GM18951 (cell line): ENCODE measurements at regions not wholly inside any gene's neighbourhood (a gene's known extent, or its start where the extent isn't known, plus 50 kb on each side); places are given as distances from the start of the nearest gene placed in this dataset.
"Not testable (repeated sequence)": the region's sequence is repeated elsewhere in the genome, so short reads cannot be mapped to it uniquely, and the experiment has no call there.

ENCODE experiments used
- POLR2A ChIP-seq: IDR thresholded peaks from 4 replicates; pipeline ENCODE4 v1.6.1; 2011; ENCODE audit warnings: mild to moderate bottlenecking; ENCODE audit not compliant: insufficient read length, insufficient read depth; ENCODE audit errors: extremely low read depth
- in situ Hi-C: fragments of 300-500 bp; cut with MboI; formaldehyde crosslinking; loops from one replicate; pipeline ENCODE4 v1.12.0; 2022; ENCODE audit warnings: low sequenced_read_pairs, mixed read lengths, inconsistent platforms; ENCODE audit not compliant: unreplicated experiment

DNA sequence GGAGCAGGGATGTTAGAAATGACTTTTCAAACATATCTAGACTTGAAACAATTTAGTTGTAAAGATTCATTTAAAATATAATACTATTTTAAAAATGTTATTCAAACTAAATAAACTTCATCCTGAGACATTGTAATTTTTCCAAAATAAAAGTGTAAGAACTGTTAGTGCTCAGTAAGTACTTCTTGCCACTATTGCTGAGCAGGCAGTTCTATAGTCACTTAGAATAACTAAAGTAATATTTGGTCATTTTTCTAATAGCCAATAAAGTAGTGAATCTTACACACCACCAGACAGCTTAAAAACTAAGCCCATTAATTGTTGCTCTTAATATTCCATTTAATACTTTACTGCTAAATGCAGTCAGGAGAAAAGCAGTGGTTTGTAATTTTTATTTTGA is 1120.0 kb upstream of the CDH10 start:
- in situ Hi-C loops, result no loop called here
- no peak for TF ChIP-seq POLR2A

DNA sequence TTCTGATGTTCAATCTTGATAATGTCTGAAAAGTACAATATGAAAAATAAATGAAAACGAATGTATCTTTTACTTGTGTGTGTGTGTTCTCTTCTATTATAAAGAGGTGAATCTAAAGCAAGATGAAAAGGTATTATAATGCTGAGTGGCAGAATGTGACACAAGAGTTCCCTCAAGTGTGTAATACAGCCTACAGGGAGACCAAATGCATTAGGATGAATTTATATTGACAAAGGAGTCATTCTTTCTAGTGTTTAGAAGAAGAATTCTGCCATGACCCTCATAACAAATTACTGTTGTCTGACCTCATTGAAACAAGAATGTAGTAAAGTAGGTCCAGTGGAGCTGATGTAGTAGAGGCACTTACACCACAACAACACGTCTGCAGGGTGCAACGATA is 1119.0 kb upstream of the CDH10 start:
- TF ChIP-seq POLR2A, result no peak
- in situ Hi-C loops, result no loop called here

DNA sequence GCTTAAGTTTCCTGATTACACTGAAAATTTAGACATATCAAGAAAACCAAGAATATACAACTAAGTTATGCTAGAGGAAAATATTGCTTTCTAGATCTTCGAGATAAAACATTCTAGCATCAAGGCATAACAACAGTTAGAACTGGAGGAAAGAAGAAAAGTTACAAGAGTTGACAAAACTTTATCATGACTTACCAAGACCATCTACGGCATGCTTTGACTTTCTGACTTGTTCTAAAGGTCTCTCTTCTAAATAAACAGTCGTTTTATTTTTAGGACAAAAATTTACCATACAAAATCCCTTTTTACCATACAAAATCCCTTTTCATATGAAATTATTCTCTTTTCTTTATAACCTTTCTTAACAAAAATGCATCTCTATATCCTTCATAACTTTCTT is 1110.1 kb upstream of the CDH10 start:
- TF ChIP-seq POLR2A, result no peak
- in situ Hi-C loops, result no loop called here

DNA sequence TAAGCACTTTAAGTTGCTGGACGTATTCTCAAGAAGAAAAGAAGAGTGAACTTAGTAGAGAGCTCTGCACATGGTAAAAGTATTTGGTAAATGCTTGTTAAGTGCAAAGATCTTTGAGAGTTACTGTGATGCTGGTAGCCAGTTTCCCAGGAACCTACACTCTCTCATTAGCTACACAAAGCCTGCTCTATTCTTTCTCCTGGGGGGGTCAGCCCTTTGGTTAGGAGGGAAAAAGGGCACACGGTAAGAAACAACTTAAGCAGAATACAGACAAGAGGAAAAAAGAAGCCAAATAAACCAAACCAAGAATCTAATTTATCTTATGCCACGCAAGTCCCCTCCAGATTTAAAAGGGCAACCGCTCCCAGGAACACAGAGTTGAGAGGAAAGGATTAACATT is 1100.1 kb upstream of the CDH10 start:
- in situ Hi-C loops, result no loop called here
- TF ChIP-seq POLR2A, result no peak

DNA sequence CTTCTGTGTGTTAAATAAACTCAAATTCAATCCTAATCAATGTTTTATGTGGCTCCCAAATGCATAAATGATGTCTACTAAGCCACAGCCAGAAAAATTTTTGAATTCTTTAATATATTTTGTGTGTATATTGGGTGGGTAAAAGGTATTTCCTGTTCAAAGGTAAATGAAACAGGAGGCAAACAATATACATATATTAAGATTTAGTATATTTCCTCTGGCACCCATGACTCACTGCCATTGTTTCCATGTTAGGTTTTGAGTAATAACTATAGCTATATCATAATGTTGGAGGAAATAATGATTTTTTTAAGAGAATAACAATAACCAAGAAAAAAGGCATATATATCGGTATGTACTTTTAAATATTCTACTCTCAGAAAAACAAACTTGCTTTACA is 1071.9 kb upstream of the CDH10 start:
- no peak for TF ChIP-seq POLR2A
- in situ Hi-C loops, result no loop called here

DNA sequence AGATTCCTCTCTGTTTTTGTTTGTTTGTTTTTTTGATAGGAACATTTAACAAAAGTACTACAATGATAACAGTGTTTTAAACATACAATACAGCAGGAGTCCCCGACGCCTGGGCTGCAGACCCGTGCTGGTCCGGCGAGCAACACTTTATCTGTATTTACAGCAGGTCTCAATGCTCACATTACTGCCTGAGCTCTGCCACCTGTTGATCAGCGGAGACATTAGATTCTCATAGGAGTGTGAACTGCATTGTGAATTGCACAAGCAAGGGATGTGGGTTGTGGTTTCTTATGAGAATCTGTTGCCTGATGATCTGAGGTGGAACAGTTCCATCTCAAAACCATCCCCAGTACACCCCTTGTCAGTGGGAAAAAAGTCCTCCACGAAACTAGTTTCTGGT is 1068.5 kb upstream of the CDH10 start:
- no peak for TF ChIP-seq POLR2A
- in situ Hi-C loops, result no loop called here

DNA sequence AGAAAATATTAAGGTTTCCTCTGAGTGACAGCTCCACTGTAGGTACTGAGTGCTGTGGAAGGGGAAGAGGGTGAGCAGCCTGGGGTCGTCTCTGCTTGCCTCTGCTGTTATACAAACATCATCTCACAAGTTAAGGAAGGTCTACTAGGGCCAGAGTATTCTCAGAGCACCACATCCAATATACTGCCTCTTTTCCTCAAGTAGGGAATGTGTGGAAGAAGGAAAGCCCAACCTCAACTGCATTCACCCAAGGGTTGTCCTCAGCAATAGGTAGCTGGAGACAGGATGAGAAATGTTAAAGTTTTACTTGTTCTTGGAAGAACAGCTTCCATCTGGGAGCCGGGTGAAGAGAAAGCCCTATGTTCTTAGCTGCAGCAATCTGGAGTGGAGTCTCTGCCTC is 1062.3 kb upstream of the CDH10 start:
- in situ Hi-C loops, result no loop called here
- TF ChIP-seq POLR2A, result no peak

DNA sequence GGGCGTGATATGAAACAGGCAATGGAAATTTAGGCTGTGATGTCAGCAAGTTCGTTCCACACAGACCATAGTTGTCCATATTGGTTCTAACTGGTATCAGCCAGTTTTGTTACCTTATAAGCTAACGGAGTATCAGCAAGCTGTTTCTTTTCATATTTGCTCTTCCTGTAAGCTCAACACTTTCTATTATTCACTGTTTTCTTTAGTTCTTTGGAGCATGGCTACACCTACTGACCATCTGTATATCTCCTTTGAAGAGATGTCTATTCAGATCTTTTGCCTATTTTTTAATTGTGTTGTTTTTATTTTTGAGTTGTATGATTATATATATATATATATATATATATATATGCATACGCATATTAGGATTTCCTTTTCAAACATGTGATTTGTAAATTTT is 1057.2 kb upstream of the CDH10 start:
- TF ChIP-seq POLR2A, result no peak
- in situ Hi-C loops, result no loop called here

DNA sequence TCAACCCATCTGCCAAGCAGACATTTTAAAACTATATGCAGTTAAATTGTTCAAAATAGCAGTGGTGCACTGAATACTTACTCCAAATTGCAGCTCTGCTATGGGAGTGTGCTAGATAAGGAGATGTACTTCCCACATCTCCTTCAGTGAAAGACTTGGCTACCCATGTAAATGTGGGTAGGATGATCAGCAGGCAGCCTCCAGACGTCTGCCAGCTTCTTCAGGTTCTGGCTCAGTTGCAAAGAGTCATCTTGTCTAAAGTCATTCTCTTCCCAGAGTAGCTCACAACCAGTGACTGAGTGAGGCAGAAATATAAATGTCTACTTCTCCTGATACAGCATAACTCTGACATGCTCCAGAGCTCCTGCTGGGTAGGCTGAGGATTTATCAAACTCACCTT is 1050.0 kb upstream of the CDH10 start:
- in situ Hi-C loops, result no loop called here
- no peak for TF ChIP-seq POLR2A

DNA sequence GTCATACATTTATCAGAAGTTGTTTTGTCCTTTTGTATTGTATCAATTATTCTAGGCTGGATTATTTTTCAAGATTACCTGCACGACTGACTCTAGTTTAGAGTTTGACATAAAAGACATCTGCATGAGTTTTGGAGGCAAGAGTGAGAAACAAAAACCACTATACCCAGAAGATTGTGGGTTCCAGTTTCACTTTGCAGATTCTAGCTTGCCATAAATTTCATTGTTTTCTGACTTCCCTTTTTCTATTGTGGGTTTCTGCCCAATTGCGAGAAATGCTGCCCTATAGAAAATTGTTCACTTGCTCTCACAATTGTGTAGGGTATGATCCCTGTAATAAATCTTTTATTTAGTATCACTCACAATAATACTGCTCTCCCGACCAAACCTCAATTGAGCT is 1043.4 kb upstream of the CDH10 start:
- in situ Hi-C loops, result no loop called here
- TF ChIP-seq POLR2A, result no peak

DNA sequence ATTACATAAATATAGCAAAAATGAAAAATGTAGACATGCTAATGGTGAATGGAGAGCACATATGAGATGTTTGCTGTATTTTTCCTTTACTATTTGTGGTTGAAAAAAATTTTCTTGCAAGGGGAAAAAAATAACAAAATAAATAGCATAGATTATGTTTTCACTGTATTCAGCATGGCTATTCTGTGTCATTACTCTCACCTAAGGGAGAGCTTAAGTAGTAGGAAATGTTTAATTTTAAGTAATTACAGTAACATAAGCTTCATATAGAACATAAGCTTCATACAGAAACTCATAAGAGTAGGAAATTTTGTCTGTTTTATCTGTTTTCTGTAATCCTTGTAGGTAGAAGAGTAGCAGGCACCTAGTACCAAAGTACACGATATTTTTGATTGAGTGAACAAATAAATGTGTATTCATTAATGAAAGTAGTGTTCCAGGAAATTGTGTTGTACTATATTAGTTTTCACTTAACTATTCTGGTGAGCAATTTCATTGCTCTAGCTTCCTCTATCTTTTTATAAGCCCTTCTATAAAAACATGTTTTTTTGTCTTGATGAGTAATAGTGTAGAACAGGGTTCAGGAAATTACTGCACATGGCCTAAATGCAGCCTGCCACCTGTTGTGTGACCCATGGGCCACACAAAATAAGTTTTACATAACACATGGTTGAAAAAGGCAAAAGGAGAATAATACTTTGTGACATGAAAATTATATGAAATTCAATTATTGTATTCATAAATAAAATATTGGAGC is 1025.0 kb upstream of the CDH10 start:
- in situ Hi-C loops, result no loop called here
- no peak for TF ChIP-seq POLR2A

DNA sequence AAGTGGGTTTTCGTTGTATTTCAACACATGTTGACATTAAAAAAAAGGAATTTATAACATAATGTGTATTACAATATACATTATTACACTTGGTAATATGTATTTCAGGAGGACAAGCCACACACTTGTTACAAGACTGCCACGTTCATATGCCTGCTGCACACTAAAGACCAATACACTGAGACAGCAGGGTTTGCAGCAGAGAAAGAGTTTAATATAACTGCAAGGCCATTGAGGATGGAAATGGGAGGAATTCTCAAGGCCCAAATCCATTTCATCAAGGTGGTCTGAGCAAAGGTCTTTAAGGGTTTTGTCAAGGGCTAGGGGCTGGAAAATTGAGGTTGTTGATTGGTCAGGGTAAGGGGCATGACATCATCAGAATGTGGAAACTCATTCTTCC is 1017.8 kb upstream of the CDH10 start:
- in situ Hi-C loops, result no loop called here

DNA sequence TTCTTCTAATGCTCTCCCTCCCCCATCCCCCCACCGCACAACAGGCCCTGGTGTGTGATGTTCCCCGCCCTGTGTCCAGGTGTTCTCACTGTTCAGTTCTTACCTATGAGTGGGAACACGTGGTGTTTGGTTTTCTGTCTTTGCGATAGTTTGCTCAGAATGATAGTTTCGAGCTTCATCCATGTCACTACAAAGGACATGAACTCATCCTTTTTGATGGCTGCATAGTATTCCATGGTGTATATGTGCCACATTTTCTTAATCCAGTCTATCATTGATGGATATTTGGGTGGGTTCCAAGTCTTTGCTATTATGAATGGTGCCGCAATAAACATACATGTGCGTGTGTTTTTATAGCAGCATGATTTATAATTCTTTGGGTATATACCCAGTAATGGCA is 1005.5 kb upstream of the CDH10 start:
- in situ Hi-C loops, result not testable (repeated sequence)

More for the DNA sequence above, 1017.8 kb upstream of the CDH10 start:
- TF ChIP-seq POLR2A, result no peak

DNA sequence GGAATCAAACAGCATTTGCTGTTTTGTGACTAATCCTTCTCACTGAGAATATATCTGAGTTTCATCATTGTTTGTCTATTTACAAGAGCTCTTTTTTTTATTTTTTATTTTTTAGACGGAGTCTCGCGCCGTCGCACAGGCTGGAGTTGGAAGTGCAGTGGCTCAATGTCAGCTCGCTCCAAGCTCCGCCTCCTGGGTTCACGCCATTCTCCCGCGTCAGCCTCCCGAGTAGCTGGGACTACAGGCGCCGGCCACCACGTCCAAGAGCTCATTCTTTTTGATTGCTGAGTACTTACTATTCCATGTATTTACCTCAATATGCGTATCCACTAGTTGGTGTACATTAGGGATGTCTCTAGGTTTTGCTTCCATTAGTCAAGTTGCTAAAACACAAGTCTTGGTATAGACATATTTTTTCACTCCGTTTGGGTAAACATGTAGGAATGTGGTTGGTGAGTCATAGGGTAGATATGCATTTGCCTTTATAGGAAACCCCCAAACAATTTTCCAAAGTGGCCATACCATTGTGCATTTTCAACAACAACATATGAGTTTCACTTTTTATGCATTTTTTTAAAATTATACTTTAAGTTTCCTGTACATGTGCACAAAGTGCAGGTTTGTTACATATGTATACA is 1005.0 kb upstream of the CDH10 start:
- in situ Hi-C loops, result no loop called here
- TF ChIP-seq POLR2A, result no peak
